Cardiac muscle cell (in vitro differentiated cells and primary cell): ENCODE measurements at regions not wholly inside any gene's neighbourhood (a gene's known extent, or its start where the extent isn't known, plus 50 kb on each side); places are given as distances from the start of the nearest gene placed in this dataset.
A peak's percentile ranks its signal among the peaks of the same experiment; 100 is the strongest.

Source experiments
- DNase-seq, 2 donors: peaks; one replicate each; pipeline versions ENCODE4 v3.0.0 to v3.0.0-alpha.2; 2010 to 2017; ENCODE audit warnings: low read depth in 1 of 2, low spot score in 1 of 2
- H3K27ac ChIP-seq: fragments of 200-600 bp; sonication (generic); 2 replicates; pipeline ENCODE4 v1.5.1; 2016
- H3K27me3 ChIP-seq: fragments of 200-600 bp; sonication (generic); 2 replicates; pipeline ENCODE4 v1.6.0; 2016; ENCODE audit warnings: control low read depth
- H3K36me3 ChIP-seq: fragments of 200-600 bp; sonication (generic); 2 replicates; pipeline ENCODE4 v1.5.1; 2016; ENCODE audit warnings: control low read depth
- H3K4me1 ChIP-seq: fragments of 200-600 bp; sonication (generic); 2 replicates; pipeline ENCODE4 v1.8.1; 2017; ENCODE audit warnings: low read depth, mild to moderate bottlenecking, mixed run types
- H3K4me3 ChIP-seq: fragments of 200-600 bp; sonication (generic); 2 replicates; pipeline ENCODE4 v1.5.1; 2016; ENCODE audit warnings: mild to moderate bottlenecking
- H3K9me3 ChIP-seq: fragments of 200-600 bp; sonication (generic); 2 replicates; pipeline ENCODE4 v1.5.1; 2017; ENCODE audit warnings: low read depth, mild to moderate bottlenecking, control low read depth
- CTCF ChIP-seq: IDR thresholded peaks from 2 replicates; pipeline ENCODE4 v1.5.1; 2012; ENCODE audit warnings: low read depth, mild to moderate bottlenecking, low read length

DNA sequence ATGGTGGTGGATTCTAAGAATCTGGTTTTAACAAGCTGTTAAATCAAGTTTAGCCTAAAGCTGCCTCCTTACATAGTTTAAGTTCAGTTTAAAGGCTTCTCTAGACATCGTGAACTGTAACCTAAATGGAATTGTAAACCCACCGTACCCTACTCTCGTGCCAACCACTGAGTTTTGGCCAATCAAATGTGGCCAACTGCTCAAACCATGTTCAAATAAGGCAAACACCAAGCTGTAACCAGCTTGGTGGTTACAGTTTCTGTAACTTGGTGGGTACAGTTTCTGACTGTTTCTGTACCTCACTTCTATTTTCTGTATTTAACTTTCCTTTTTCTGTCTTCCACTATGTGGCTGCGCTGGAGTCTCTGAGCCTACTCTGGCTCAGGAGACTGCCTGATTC, 131.9 kb upstream of the DDHD1 start:
- H3K27me3 ChIP-seq, result no peaks in the 10 kb centered on the region
- no peak for DNase-seq
- TF ChIP-seq CTCF, result no peak

GRCh38 chr14:53278602-53279506, 125.7 kb upstream of the DDHD1 start:
- Histone ChIP-seq H3K36me3 (no peaks in the 10 kb centered on the region), H3K4me3 (no peak overlapping the region), H3K9me3 (no peaks in the 10 kb centered on the region), H3K27ac (no peak overlapping the region), H3K27me3 (no peaks in the 10 kb centered on the region), H3K4me1 (no peaks in the 10 kb centered on the region)
- no peak for TF ChIP-seq CTCF
- DNase-seq, result peak in 1 of 2 donors; percentile 42

More for the DNA sequence above, 131.9 kb upstream of the DDHD1 start:
- no peaks in the 10 kb centered on the region for H3K4me1 ChIP-seq
- no peak overlapping the region for H3K27ac ChIP-seq
- no peaks in the 10 kb centered on the region for H3K9me3 ChIP-seq
- no peaks in the 10 kb centered on the region for H3K36me3 ChIP-seq
- no peak overlapping the region for H3K4me3 ChIP-seq

- H3K4me3 ChIP-seq, result no peak overlapping the region
- no peak overlapping the region for H3K27ac ChIP-seq
- no peaks in the 10 kb centered on the region for H3K4me1 ChIP-seq
- H3K27me3 ChIP-seq, result no peaks in the 10 kb centered on the region
- peak in 1 of 2 donors; percentile 69 for DNase-seq
- no peaks in the 10 kb centered on the region for H3K9me3 ChIP-seq
- H3K36me3 ChIP-seq, result no peaks in the 10 kb centered on the region
- TF ChIP-seq CTCF, result no peak
Observed at GRCh38 chr14:53273671-53274072, 120.5 kb upstream of the DDHD1 start.

- TF ChIP-seq CTCF, result no peak
- Histone ChIP-seq H3K4me3 (no peak overlapping the region), H3K27ac (no peak overlapping the region), H3K27me3 (no peaks in the 10 kb centered on the region), H3K4me1 (no peaks in the 10 kb centered on the region), H3K36me3 (no peaks in the 10 kb centered on the region), H3K9me3 (no peaks in the 10 kb centered on the region)
- DNase-seq, result no peak
Observed at GRCh38 chr14:53265025-53265424, 111.9 kb upstream of the DDHD1 start.

DNA sequence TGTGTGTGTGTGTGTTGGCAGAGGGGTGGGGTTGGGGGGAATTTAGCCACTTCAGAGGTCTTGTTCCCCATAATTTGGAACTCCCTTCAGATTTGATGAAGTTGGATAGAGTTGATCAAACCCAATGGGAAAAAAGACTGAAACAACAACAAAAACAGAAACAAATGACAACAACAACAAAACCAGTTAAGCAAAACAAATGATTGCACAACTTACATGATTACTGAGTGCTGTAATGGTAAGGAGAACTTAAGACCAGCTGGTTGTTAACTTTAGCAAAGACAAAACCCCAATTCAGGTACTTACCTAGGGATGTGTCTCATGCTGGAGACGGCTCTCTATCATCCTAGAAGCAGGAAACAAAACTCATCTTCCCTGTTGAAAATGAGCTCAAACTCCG, 107.8 kb upstream of the DDHD1 start:
- no peak for TF ChIP-seq CTCF
- H3K27me3 ChIP-seq, result no peaks in the 10 kb centered on the region
- no peak overlapping the region for H3K4me3 ChIP-seq
- no peaks in the 10 kb centered on the region for H3K4me1 ChIP-seq
- DNase-seq, result no peak
- no peaks in the 10 kb centered on the region for H3K36me3 ChIP-seq
- H3K27ac ChIP-seq, result no peak overlapping the region
- H3K9me3 ChIP-seq, result no peaks in the 10 kb centered on the region
